ENCODE measurements at regions not wholly inside any gene's neighbourhood (a gene's known extent, or its start where the extent isn't known, plus 50 kb on each side); places are given as distances from the start of the nearest gene placed in this dataset.
"Not testable (repeated sequence)": the region's sequence is repeated elsewhere in the genome, so short reads cannot be mapped to it uniquely, and the experiment has no call there.

DNA sequence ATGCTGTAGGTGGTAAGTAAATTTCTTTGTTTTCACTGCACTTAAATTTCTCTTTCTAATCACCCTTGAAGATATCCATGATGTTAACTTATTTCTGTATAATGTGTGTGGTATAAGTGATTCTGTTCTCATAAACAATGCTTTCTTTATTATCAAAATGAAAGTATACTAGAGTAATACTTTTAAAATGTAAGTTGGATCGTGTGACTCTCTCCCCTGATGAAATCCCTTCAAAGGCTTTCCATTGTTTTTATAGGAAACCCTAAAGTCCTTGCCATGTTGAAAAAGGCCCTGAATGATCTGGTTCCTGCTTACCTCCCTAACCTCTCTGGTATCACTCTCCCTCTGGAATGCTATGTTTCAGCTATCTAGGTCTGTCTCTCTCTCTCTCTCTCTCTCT lies 191.1 kb upstream of the LHX8 start:
- DNase-seq (ENCODE audit: low spot score) (no peak), FAIRE-seq (no peak)

DNA sequence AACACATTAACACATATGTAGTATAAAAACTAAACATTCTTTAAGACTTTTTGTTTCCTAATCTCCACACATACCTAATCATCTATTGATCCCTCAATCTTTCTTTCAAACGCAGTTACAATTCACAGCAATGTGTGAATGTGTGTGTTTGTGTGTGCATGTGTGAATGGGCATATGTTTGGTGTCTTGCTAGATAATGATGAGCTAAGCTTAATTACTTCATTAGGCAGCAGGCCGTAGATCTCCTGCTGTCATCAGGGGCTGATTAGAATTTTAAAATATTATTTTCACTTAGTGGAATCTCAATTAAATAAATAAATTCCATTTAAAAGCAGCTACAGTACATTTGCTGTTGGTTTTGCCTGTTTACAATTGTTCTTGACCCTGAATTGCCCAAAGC lies 187.8 kb upstream of the LHX8 start:
- DNase-seq (ENCODE audit: low spot score) = no peak
- no peak for FAIRE-seq

DNA sequence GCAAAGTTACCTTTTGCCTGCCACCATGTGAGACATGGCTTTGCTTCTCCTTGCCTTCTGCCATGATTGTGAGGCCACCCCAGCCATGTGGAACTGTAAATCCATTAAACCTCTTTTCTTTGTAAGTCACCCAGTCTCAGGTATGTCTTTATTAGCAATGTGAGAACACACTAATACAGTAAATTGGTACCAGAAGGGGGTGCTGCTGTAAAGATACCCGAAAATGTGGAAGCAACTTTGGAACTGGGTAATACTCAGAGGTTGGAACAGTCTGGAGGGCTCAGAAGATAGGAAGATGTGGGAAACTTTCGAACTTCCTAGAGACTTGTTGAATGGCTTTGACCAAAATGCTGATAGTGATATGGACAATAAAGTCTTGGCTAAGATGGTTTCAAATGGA lies 184.8 kb upstream of the LHX8 start:
- not testable (repeated sequence) for DNase-seq (ENCODE audit: low spot score); FAIRE-seq

DNA sequence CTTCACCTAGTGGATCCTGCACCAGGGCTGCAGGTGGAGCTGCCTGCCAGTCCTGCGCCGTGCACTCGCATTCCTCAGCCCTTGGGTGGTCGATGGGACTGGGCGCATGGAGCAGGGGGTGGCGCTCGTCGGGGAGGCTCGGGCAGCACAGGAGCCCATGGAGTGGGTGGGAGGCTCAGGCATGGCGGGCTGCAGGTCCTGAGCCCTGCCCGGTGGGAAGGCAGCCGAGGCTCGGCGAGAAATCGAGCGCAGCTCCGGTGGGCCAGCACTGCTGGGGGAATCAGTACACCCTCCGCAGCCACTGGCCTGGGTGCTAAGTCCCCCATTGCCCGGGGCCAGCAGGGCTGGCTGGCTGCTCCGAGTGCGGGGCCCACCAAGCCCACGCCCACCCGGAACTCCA lies 182.2 kb upstream of the LHX8 start:
- FAIRE-seq; DNase-seq (ENCODE audit: low spot score): not testable (repeated sequence)

- no peak for FAIRE-seq
These were observed 181.4 kb upstream of the LHX8 start for GRCh38 chr1:74952786-74953185.

GRCh38 chr1:74953622-74954021 lies 180.6 kb upstream of the LHX8 start:
- FAIRE-seq (no peak), DNase-seq (ENCODE audit: low spot score) (no peak)

More at GRCh38 chr1:74952786-74953185, 181.4 kb upstream of the LHX8 start:
- DNase-seq (ENCODE audit: low spot score) = no peak

- no peak for DNase-seq (ENCODE audit: low spot score)
- no peak for FAIRE-seq
These were observed 171.1 kb upstream of the LHX8 start for GRCh38 chr1:74963120-74963519.

GRCh38 chr1:74964508-74965102 lies 169.6 kb upstream of the LHX8 start:
- DNase-seq (ENCODE audit: low spot score) (no peak), FAIRE-seq (no peak)

GRCh38 chr1:74969566-74970135 lies 164.5 kb upstream of the LHX8 start:
- FAIRE-seq = no peak
- DNase-seq (ENCODE audit: low spot score) = no peak

DNA sequence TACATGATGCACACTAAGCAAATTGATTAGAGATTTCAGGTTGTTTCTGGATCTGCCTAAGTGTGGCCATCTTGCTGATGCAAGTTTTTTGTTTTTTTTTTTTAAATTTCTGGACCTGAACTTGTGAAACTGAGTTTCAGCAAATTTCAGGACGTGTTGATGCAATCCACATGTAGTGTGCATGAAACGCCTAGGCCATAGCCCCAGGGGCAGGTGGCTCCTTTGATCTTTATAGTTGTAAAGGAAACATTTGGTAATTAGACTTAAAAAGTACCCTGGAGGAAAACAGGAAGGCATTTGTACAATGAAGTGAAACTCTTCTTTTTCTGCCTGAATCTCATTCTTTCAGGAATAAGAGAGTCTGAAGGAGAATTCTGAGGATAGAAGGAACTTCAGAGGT lies 162.2 kb upstream of the LHX8 start:
- FAIRE-seq (no peak), DNase-seq (ENCODE audit: low spot score) (no peak)

DNA sequence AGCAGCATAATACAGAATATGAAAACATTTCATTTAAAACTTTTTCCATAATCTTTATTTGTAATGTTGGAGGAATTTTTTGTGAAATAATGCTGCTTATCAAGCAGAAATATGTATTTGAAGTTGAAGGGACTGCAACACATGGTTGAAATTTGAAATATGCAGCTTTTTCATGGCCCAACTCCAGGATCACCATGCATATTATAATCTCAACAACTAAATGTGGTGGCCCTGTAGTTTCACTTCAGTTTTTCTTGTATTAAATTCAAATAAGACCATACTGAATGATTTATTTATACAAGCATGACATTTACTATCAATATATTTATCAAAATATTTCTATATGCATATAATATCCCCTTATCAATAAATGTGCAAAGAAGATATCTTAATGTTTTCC lies 157.7 kb upstream of the LHX8 start:
- DNase-seq (ENCODE audit: low spot score) (no peak), FAIRE-seq (no peak)

- not testable (repeated sequence) for FAIRE-seq
These were observed 141.7 kb upstream of the LHX8 start for GRCh38 chr1:74992448-74992847.

DNA sequence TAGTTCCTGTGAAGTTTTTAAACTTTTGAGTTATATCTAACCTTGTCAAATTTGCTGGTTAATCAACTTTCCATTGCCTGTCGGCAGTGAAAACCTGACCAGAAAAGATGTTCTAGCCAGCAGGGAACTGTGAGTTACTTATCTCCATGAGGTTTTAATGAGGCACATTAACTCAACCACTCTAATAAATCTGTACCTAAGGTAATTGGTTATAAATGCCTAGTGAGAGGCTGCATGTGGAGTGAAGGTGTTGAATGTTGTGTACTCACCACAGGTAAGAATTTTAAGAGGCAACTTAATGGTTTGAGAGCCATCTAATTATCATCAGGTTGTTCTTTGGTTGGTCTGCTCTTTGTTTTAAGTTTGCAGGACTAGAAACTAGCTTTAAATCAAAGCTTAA lies 138.4 kb upstream of the LHX8 start:
- DNase-seq (ENCODE audit: low spot score) (no peak), FAIRE-seq (no peak)

More at GRCh38 chr1:74992448-74992847, 141.7 kb upstream of the LHX8 start:
- DNase-seq (ENCODE audit: low spot score) = not testable (repeated sequence)

DNA sequence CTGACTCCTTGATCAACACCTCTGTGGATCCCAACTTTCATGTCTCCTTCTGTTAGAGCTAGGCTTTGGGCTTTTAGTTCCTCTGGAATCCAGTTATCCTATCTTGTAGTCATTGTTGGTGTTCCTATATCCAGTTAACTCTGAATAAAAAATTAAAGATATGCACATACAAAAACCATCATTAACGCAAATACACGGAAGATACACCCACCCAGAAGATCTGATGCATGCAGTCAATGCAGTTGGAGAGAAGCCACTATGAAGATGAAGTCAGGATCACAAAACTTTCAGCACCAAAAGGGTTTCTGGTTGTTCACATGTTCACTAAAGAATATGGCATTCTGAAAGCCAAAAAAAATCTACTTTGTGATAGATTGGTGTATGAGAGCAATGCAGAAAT lies 123.6 kb upstream of the LHX8 start:
- FAIRE-seq = no peak
- DNase-seq (ENCODE audit: low spot score) = no peak

GRCh38 chr1:75014250-75014649 lies 119.9 kb upstream of the LHX8 start:
- DNase-seq (ENCODE audit: low spot score) (no peak), FAIRE-seq (no peak)

DNA sequence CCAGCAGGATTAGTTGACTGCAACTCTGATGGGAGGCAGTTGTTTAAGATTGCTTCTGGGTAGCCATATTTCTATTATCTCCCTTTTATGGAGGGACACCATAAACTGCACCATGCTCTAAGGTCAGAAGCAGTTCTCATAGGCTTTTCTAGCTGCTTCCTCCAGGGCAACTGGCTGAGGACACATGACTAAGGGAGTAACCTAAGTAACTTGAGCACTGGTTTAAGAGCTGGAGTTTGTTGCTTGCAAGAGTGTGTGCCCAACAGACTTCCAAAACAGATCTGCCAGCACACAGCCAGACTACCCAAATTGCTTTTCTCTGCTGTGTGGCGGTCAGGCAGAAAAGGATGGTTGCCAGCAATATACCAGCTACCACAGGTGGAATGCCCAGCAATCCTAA lies 111.2 kb upstream of the LHX8 start:
- no peak for FAIRE-seq

GRCh38 chr1:75034376-75034775 lies 99.8 kb upstream of the LHX8 start:
- FAIRE-seq (no peak), DNase-seq (ENCODE audit: low spot score) (no peak)

More for the DNA sequence above, 111.2 kb upstream of the LHX8 start:
- DNase-seq (ENCODE audit: low spot score) = no peak

DNA sequence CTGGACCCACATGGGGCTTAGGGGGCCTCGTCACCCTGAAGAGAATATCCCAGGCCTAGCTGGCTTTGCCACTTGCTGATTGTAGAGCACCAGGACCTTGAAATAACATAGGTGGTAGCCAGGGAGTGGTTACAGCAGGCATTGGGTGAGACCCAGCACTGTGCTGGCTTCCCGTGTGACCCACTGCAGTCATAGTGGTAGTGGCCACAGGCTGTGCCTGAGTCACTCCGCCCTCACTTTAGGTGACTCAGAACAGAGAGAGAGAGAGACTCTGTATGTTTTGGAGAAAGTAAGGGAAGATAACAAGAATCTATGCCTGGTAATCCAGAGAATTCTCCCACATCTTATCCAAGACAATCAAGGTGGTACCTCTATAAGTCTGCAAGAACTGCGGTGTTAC lies 98.7 kb upstream of the LHX8 start:
- FAIRE-seq (no peak), DNase-seq (ENCODE audit: low spot score) (peak; percentile 42)

- peak; percentile 29 for DNase-seq (ENCODE audit: low spot score)
- no peak for FAIRE-seq
These were observed 81.0 kb upstream of the LHX8 start for GRCh38 chr1:75053207-75053606.

GRCh38 chr1:75058424-75058823 lies 75.8 kb upstream of the LHX8 start:
- FAIRE-seq (no peak), DNase-seq (ENCODE audit: low spot score) (no peak)

- FAIRE-seq = no peak
- DNase-seq (ENCODE audit: low spot score) = no peak
These were observed 72.1 kb upstream of the LHX8 start for GRCh38 chr1:75062111-75062510.

DNA sequence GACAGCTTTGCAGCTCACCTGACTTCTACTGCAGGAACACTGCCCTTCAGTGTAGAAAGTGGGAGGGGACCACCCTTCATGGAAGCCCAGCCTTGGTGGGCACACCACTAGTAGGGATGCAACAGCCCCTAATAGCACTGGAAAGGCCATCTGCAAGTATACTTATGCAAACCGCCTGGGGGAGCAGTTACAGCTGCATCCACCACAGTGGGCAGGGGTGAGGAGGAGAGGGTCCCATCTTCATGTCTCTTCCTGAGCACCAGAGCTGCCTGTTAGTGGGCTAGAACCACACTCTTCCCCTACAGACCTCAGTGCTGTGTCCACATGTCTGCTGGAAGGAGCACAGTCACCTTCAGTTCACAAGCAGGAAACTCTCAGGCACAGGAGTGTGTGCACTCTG lies 66.2 kb upstream of the LHX8 start:
- FAIRE-seq = no peak
- no peak for DNase-seq (ENCODE audit: low spot score)

- DNase-seq (ENCODE audit: low spot score) = no peak
- FAIRE-seq = no peak
These were observed 59.3 kb upstream of the LHX8 start for GRCh38 chr1:75074831-75075395.

Data from RCC 7860 (cell line).